ENCODE measurements at regions not wholly inside any gene's neighbourhood (a gene's known extent, or its start where the extent isn't known, plus 50 kb on each side); places are given as distances from the start of the nearest gene placed in this dataset.

DNA sequence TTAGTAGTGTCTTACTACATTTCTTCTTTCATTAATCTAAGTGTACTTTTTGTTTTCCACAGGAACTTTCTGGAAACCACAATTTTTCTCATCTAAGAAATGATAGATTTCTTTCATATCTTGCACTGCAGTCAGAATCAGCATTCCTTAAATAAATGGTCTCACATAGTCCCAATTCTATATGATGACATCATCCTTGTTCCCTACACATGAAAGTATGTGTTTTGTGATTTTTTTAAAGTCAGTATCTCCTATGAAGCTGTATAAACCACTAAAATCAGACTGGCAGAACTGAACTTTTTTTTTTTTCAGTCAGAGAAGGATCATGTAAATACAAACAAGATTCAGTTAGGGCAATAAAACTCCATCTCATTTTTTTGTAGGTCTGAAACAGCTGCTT lies 742.6 kb upstream of the CXADR start:
- no peak for DNase-seq

GRCh38 chr21:16773206-16773605 lies 739.6 kb upstream of the CXADR start:
- no peak for DNase-seq

GRCh38 chr21:16775076-16775475 lies 737.8 kb upstream of the CXADR start:
- no peak for DNase-seq

DNA sequence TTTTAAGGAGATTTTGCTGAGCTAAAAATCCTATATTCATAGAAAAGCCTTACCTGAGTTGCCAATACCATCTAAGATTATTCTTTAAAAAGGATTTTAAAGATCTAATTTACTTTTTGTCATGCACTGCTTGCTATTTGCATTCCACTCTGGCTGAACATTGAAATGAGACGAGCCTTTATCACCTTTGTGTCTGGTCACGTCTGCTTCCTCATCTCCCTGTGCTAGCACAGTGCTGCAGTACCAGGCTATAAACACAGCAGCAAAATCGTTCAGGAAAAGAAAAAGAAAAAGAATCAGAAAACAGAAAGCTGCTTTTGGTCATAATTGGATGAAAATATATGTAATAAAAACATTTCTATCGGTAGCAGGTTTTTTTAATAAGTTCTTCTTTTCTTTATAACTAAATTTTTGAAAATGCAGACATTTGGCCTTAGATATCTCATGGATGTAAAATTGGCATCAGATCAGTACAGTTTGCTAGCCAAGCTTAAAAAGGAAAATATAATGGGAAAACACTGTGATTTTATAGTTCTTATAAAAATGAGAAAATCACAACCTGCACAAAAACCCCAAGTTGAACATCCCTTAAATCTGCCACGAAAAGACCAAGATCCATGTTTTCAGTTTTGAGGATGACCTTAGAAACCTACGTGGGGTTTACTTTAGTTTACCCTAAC lies 735.7 kb upstream of the CXADR start:
- DNase-seq = no peak

DNA sequence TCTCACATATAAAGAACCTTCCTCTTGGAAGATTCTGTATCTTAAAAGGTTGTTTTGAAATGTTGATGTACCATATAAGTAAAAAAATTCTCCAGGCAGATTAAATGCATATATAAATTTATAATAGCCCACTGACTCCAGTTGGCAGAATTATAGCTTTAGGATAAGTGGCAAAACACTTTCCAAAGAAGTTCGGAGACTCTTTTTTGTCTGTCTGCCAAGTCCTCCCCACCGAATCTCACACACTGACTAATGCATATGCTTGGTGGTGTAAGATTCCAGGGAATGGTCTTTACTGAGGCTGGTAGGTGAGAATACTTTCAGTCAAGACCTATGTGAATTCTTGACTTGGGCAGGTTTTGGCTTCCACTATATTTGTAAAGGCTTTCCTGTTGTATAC lies 724.3 kb upstream of the CXADR start:
- DNase-seq = no peak

DNA sequence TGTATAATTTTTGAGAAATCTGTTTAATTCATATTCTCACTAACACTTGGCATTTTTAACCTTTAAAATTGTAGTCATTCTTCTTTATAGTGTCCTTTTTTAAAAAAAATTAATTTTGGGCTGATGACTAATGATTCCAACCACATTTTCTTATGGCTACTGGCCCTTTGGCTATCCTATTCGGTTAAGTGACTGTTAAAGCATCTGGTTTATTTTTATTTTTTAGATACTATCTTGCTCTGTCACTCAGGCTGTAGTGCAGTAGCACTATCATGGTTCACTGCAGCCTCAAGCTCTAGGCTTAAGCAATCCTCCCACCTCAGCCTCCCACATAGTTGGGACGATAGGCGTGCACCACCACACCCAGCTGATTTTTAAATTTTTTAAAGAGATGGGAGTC lies 723.2 kb upstream of the CXADR start:
- no peak for DNase-seq

GRCh38 chr21:16792101-16792500 lies 720.7 kb upstream of the CXADR start:
- no peak for DNase-seq

GRCh38 chr21:16794950-16795349 lies 717.9 kb upstream of the CXADR start:
- DNase-seq = no peak

- DNase-seq = no peak
Observed at GRCh38 chr21:16796776-16797175, 716.1 kb upstream of the CXADR start.

- DNase-seq = no peak
Observed at GRCh38 chr21:16797540-16797939, 715.3 kb upstream of the CXADR start.

- DNase-seq = no peak
Observed at GRCh38 chr21:16797966-16798365, 714.9 kb upstream of the CXADR start.

DNA sequence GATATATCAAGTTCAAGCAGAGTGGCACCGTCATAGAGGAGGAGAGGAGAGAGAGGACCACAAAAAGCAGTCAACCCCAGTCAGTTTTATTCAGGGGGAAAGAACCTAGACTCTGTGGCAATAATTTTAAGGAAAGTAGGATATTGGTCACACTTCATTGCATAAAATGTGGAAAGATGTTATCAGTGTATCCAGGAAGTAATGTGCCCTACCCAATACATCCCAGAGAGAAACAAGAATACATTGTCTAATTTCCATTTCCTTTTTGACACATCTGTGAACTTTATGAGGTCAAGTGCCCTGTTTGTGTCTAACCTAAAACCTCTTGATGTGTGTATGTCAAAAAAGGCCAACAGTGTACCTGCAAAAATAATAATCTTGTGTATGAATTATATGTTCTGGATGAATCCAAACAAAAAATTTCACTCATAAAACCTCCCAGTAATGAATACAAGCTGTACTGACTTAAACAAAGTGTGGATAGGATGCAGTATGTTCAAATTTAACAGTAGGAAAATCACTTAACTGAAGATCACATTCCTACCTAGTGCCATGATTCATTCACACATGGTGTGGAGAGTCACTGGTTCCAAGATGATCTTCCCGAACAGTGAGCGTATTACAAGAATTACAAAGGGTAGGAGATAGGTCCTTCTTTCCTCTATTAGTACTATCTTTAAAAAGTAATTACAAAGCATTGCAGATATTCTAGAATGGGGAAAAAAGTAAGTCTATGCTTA lies 712.1 kb upstream of the CXADR start:
- no peak for DNase-seq

GRCh38 chr21:16811011-16811410 lies 701.8 kb upstream of the CXADR start:
- no peak for DNase-seq

GRCh38 chr21:16811970-16812369 lies 700.9 kb upstream of the CXADR start:
- DNase-seq = no peak

- peak; percentile 2 for DNase-seq
Observed at GRCh38 chr21:16815243-16815642, 697.6 kb upstream of the CXADR start.

DNA sequence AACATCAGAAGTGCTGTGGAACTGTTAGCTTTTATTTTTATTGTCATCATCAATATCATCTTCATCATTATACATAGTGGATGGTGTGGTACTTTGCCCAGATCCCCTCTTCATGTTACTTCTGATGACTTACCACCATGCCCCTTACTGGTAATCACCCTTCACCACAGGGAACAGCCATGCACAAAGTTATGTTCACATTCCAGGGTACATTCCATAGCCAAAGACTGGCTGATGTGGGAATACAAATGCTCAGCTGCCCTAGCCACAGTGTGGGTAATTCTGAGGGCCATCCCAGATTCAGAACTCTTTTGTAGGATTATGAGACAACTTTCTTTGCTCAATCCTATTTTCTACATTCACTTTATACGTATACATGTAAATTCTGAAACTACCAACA lies 691.3 kb upstream of the CXADR start:
- no peak for DNase-seq

- no peak for DNase-seq
Observed at GRCh38 chr21:16829532-16829931, 683.3 kb upstream of the CXADR start.

DNA sequence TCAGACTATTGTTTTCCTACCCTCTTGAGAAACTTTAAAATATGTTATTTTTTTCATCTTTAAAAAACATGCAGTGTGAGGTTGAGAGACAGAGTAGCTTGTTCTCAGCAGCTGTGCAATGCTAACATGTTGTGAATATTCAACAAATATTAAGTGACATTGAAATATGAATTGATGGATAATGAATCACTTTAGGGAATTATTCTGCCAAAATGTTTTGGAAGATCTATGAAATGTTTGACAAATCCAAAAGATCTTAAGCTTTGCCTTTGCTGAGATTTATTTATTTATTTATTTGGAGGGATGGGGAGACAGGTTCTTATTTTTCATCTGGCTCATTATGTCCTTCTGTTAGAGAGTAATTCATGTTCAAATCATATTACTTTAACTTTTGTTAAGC lies 680.1 kb upstream of the CXADR start:
- no peak for DNase-seq

DNA sequence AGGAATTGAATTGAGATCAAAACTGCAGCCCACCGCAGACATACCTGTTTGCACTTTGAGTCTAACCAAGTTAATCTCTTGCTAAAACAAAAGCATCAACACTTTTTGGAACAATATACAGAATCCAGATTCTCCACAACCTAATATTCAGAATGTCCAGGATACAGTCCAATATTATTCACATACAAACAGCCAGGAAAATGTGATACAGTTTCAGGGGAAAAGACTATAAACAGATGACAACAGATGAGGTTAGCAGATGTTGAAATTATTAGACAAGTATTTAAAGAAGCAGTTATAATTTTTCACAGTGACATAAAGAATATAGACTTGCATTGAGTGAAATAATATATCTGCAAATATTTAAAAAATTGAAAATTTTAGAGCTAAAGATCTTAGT lies 678.1 kb upstream of the CXADR start:
- no peak for DNase-seq

DNA sequence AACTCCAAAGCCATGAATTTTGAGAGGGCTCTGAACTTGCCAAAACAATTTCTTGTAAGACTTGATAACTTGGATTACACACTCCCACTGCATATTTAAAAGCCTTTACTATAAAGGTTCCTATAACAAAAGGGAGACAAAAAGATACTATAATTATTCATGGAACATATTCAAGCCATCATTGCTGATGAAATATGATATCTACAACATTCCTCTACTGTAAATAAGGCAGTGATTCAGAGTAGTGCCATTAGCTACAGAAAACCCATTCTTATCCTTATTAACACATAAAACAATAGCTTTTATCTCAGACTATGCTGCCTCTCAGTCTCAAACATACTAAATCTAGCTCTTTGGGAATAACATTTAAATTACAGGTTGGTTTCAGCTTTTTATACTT lies 675.5 kb upstream of the CXADR start:
- DNase-seq = no peak

DNA sequence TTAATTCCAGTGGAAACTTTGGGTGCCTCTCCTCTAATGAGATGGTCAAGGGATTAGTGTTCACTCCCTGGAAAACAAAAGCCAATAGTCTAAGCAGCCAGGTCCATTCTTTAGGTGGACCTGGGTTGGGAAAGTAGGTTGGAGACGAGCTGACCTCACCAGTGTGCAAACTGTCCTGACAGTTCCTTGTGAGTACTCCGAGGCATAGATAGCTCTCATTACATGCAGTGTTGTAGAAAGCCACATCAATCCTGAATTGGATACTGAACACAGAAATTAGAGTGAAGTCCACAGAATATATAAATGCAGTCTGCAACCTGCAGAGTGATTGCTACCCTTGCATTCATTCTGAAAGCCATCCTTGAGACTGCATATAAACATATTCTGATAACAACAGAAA lies 675.1 kb upstream of the CXADR start:
- DNase-seq = no peak

- DNase-seq = no peak
Observed at GRCh38 chr21:16838331-16838730, 674.5 kb upstream of the CXADR start.

DNA sequence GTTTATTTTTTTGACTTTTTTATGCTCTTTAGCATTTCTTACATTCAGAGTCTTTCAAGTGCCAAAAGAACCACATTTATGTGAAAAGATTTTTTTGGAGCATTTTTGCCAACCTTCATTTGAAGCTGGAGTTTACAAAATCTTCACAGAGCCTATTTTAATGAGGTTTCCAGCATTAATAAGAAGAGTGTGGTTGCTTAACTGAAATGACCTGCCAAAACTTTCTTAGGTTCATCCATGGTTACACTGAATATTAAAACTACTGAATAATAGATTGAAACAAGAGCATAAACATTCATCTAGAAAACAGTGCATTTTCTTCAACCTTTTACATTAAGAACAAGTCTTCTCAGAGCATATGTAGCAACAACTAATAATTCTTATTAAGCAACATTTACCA lies 672.3 kb upstream of the CXADR start:
- no peak for DNase-seq

DNA sequence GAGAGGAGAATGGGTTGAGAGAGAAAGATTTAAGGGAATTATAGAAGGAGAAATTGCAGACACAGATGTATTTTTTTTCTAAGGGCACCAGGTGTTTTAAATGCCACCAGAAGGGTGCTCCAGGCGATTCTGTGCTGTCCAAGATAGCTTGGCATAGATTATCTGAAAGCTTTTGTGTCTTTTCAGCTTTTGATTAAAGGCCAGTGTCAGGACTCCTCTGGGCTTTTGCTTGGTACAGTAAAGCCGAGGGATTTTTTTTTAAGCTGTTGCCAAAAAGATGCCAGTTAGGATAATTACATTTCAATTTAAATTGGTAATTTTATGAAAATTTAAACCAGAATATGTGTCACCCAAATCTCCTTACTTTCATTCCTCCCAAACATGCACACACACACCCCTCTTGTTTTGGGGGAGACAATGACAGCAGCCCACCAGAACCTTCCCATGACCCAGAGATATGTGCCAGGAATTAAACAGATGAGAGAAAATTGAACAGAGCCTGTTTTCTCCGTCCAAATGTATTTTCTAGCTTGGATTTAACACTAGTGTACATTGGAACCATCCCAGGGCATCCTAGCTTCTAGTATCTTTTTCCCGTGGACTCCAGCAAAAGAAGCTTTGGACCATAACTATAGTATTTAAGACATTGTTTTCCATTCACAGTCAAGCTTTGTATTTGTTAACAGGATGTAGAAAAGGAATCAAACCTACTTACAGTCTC lies 670.7 kb upstream of the CXADR start:
- no peak for DNase-seq
